PC-9 (cell line): ENCODE measurements at regions not wholly inside any gene's neighbourhood (a gene's known extent, or its start where the extent isn't known, plus 50 kb on each side); places are given as distances from the start of the nearest gene placed in this dataset.

Source experiments
- BruUV-seq: library from RNA; stranded (reverse); fragments of 400-500 nt; replicated peaks from 2 replicates; lab custom pipeline; 2021; lab: Mats Ljungman, UMichigan
- CTCF ChIA-PET: fragments of 300-600 bp; sonication (Branson Sonifier 250); formaldehyde crosslinking; loops from one replicate; lab custom pipeline; 2022; ENCODE audit warnings: antibody characterized with exemption; lab: Charles Lee
- POLR2A ChIA-PET: fragments of 300-600 bp; sonication (Branson Sonifier 250); formaldehyde crosslinking; loops from one replicate; lab custom pipeline; 2022; ENCODE audit warnings: antibody characterized with exemption; ENCODE audit not compliant: unreplicated experiment; lab: Charles Lee
- DNase-seq, 2 experiments: peaks; one replicate each; pipeline versions ENCODE4 v3.0.0 to v3.0.0-alpha.2; 2015 to 2022; ENCODE audit warnings: mixed read lengths in 1 of 2
- H2AFZ ChIP-seq: fragments of 200-600 bp; sonication (generic); 2 replicates; pipeline ENCODE4 v1.8.1; 2017; ENCODE audit warnings: antibody characterized with exemption
- H3F3A ChIP-seq: fragments of 200-600 bp; sonication (generic); 2 replicates; pipeline ENCODE4 v1.8.1; 2017; ENCODE audit warnings: antibody characterized with exemption, mild to moderate bottlenecking, low read depth; ENCODE audit not compliant: insufficient read depth
- H3K27ac ChIP-seq: fragments of 200-600 bp; sonication (generic); 2 replicates; pipeline ENCODE4 v1.6.1; 2016; ENCODE audit warnings: mixed run types
- H3K27me3 ChIP-seq: fragments of 200-600 bp; sonication (generic); 2 replicates; pipeline ENCODE4 v1.6.1; 2016; ENCODE audit warnings: low read depth, mixed run types; ENCODE audit not compliant: insufficient read depth
- H3K36me3 ChIP-seq: fragments of 200-600 bp; sonication (generic); 2 replicates; pipeline ENCODE4 v1.6.1; 2016; ENCODE audit warnings: low read depth, mixed run types
- H3K4me1 ChIP-seq: fragments of 200-600 bp; sonication (generic); replicated peaks from 2 replicates; pipeline ENCODE4 v1.6.1; 2016; ENCODE audit warnings: mixed run types; ENCODE audit not compliant: insufficient read depth
- H3K4me2 ChIP-seq: fragments of 200-600 bp; sonication (generic); 2 replicates; pipeline ENCODE4 v1.6.1; 2017; ENCODE audit warnings: mixed run types
- H3K4me3 ChIP-seq: fragments of 200-600 bp; sonication (generic); 2 replicates; pipeline ENCODE4 v1.6.1; 2016; ENCODE audit warnings: mixed run types
- H3K79me2 ChIP-seq: fragments of 200-600 bp; sonication (generic); 2 replicates; pipeline ENCODE4 v1.6.1; 2017; ENCODE audit warnings: low read depth, mixed run types
- H3K9me2 ChIP-seq: fragments of 200-600 bp; sonication (generic); 2 replicates; pipeline ENCODE4 v1.8.1; 2017; ENCODE audit warnings: mild to moderate bottlenecking; ENCODE audit not compliant: insufficient read depth
- H3K9me3 ChIP-seq: fragments of 200-600 bp; sonication (generic); 2 replicates; pipeline ENCODE4 v1.8.1; 2016; ENCODE audit warnings: low read depth; ENCODE audit not compliant: insufficient read depth
- H4K20me1 ChIP-seq: fragments of 200-600 bp; sonication (generic); 2 replicates; pipeline ENCODE4 v1.8.1; 2017; ENCODE audit not compliant: insufficient read depth
- EZH2 ChIP-seq: fragments of 200-600 bp; sonication (generic); IDR thresholded peaks from 2 replicates; pipeline ENCODE4 v1.8.0; 2017; ENCODE audit warnings: antibody characterized with exemption, low read depth
- intact Hi-C: fragments of 100-400 bp; cut with micrococcal nuclease; formaldehyde crosslinking; loops from one replicate; pipeline ENCODE4 v1.10.0; 2022; ENCODE audit not compliant: unreplicated experiment
- TF ChIP-seq, protein P1 (sequence below): fragments of 200-600 bp; sonication (generic); conservative IDR thresholded peaks from 2 replicates; pipeline ENCODE4 v1.6.1; 2017; ENCODE audit warnings: mixed run types, antibody characterized with exemption, mild to moderate bottlenecking, moderate library complexity

DNA sequence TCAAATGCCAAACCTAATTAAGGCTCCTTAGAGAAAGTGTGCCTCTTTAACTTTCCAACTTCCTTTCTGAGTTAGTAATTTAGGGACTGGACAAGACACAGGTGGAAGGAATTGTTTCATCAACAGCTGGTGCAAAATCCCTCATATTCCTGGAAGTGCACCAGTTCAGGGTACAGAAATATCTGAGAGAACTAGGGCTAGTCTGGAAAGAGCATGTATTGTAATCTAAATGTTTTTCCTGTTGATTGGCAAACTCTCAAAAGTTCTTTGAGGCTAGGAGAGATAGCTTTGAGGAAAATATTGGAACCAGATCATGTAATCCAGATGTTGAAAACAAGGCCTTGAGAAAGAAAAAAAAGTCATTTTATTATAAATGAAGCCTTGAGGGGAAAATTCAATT is 98.1 kb upstream of the C1GALT1C1 start:
- peaks cover 14% of the 10 kb centered on the region; the same call in 1 of the 2 replicates for H3K9me3 ChIP-seq

DNA sequence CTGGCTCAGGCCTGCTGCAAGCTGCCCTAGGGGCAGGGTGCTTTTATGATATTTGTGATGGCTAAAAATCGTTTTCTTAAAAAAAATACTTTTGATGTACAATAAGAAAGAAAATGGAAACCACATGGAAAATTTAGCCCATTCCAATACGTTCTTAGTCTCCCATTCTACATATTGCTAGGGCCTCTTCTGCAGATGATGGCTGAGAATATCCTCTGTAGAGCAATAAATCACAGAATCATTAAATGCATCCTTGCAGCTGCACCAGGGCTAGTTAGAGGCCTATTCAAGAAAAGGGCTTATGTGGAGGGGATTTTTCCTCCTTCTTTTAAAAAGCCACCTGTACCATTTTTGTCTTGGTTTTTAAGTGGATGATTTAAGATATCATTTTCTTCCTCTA is 97.6 kb upstream of the C1GALT1C1 start:
- no peak overlapping the region for H3K27ac ChIP-seq
- no peak for DNase-seq
- no peaks in the 10 kb centered on the region for H3K4me1 ChIP-seq
- H3K9me2 ChIP-seq: no peaks in the 10 kb centered on the region
- H3K36me3 ChIP-seq: 0 out of 2 replicates have a peak, but pooled peaks cover 6% of the 10 kb centered on the region
- no peak overlapping the region for H2AFZ ChIP-seq
- TF ChIP-seq EZH2: no peak
- TF ChIP-seq, protein P1, sequence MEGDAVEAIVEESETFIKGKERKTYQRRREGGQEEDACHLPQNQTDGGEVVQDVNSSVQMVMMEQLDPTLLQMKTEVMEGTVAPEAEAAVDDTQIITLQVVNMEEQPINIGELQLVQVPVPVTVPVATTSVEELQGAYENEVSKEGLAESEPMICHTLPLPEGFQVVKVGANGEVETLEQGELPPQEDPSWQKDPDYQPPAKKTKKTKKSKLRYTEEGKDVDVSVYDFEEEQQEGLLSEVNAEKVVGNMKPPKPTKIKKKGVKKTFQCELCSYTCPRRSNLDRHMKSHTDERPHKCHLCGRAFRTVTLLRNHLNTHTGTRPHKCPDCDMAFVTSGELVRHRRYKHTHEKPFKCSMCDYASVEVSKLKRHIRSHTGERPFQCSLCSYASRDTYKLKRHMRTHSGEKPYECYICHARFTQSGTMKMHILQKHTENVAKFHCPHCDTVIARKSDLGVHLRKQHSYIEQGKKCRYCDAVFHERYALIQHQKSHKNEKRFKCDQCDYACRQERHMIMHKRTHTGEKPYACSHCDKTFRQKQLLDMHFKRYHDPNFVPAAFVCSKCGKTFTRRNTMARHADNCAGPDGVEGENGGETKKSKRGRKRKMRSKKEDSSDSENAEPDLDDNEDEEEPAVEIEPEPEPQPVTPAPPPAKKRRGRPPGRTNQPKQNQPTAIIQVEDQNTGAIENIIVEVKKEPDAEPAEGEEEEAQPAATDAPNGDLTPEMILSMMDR: no peak
- no peaks in the 10 kb centered on the region for H3K27me3 ChIP-seq
- intact Hi-C loops: loop anchor here (5.0 kb wide), 1 partner anchor 40 kb away; no protein-coding TSS in a partner anchor
- ChIA-PET CTCF (interaction anchor here (0.6 kb wide), 1 partner anchor 91 kb away, joined by 3 read pairs; no protein-coding TSS in a partner anchor), POLR2A (interaction anchor here (0.8 kb wide), 1 partner anchor 14 kb away, joined by 7 read pairs; no protein-coding TSS in a partner anchor)
- peaks cover 14% of the 10 kb centered on the region; the same call in 1 of the 2 replicates for H3K9me3 ChIP-seq
- H3K79me2 ChIP-seq: no peaks in the 10 kb centered on the region
- no peak overlapping the region for H3K4me3 ChIP-seq
- BruUV-seq: no TSS peak
- H4K20me1 ChIP-seq: no peaks in the 10 kb centered on the region
- H3K4me2 ChIP-seq: no peak overlapping the region
- no peaks in the 10 kb centered on the region for H3F3A ChIP-seq

More for the DNA sequence above, 98.1 kb upstream of the C1GALT1C1 start:
- intact Hi-C loops: loop anchor here (5.0 kb wide), 1 partner anchor 41 kb away; no protein-coding TSS in a partner anchor
- H3K36me3 ChIP-seq: 0 out of 2 replicates have a peak, but pooled peaks cover 6% of the 10 kb centered on the region
- H3K4me1 ChIP-seq: no peaks in the 10 kb centered on the region
- POLR2A ChIA-PET: no interaction called here
- H3F3A ChIP-seq: no peaks in the 10 kb centered on the region
- BruUV-seq: no TSS peak
- H3K9me2 ChIP-seq: no peaks in the 10 kb centered on the region
- H3K4me3 ChIP-seq: no peak overlapping the region
- no peaks in the 10 kb centered on the region for H3K27me3 ChIP-seq
- no peak for DNase-seq
- H4K20me1 ChIP-seq: no peaks in the 10 kb centered on the region
- no peak overlapping the region for H3K4me2 ChIP-seq
- H2AFZ ChIP-seq: no peak overlapping the region
- TF ChIP-seq EZH2: no peak
- TF ChIP-seq, protein P1: no peak
- CTCF ChIA-PET: no interaction called here
- no peak overlapping the region for H3K27ac ChIP-seq
- H3K79me2 ChIP-seq: no peaks in the 10 kb centered on the region

DNA sequence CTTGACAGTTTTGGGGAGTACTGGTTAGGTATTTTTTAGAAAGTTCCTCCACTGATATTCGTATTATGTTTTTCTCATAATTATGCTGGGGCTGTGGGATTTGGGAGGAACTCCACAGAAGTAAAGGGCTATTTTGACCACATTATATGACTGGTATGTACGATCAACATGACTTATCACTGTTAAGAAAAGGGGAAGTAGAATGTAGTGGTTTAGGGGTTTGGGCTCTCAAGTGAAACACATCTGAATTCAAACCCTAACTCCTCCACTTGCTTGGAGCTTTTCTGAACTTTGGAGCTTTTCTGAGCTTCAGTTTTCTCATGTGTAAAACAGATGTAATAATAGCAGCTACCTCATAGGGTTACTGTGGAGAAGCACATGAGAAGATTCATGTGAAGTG is 96.4 kb upstream of the C1GALT1C1 start:
- no TSS peak for BruUV-seq
- Histone ChIP-seq H3K9me3 (peaks cover 9% of the 10 kb centered on the region; the same call in 1 of the 2 replicates), H3K79me2 (no peaks in the 10 kb centered on the region), H3F3A (no peaks in the 10 kb centered on the region), H3K4me1 (no peaks in the 10 kb centered on the region), H4K20me1 (no peaks in the 10 kb centered on the region; the same call in 1 of the 2 replicates), H3K9me2 (no peaks in the 10 kb centered on the region), H3K27me3 (no peaks in the 10 kb centered on the region), H3K36me3 (no peaks in the 10 kb centered on the region), H3K4me2 (no peak overlapping the region), H2AFZ (no peak overlapping the region), H3K27ac (no peak overlapping the region), H3K4me3 (no peak overlapping the region)
- no peak for DNase-seq
- CTCF ChIA-PET: no interaction called here
- TF ChIP-seq EZH2: no peak
- TF ChIP-seq, protein P1: no peak
- POLR2A ChIA-PET: no interaction called here
- intact Hi-C loops: loop anchor here (5.0 kb wide), 1 partner anchor 39 kb away; no protein-coding TSS in a partner anchor
